HEK293 (cell line): ENCODE measurements at regions not wholly inside any gene's neighbourhood (a gene's known extent, or its start where the extent isn't known, plus 50 kb on each side); places are given as distances from the start of the nearest gene placed in this dataset.
A peak's percentile ranks its signal among the peaks of the same experiment; 100 is the strongest.

Source experiments
- CTCF ChIA-PET: fragments of 350-600 bp; formaldehyde crosslinking; extraction: SDS; loops from one replicate; lab custom pipeline; 2021; ENCODE audit warnings: antibody characterized with exemption; lab: Yijun Ruan, JAX
- POLR2A ChIA-PET: fragments of 300-600 bp; formaldehyde crosslinking; extraction: SDS; loops from one replicate; lab custom pipeline; 2020; ENCODE audit warnings: antibody characterized with exemption, inconsistent platforms; lab: Yijun Ruan, JAX
- H3K27ac ChIP-seq: fragments of 200-500 bp; sonication (Bioruptor generic); 2 replicates; pipeline ENCODE4 v1.5.1; 2014; ENCODE audit warnings: low read depth, low read length, control low read depth, inconsistent platforms; ENCODE audit errors: extremely low read depth
- H3K36me3 ChIP-seq, 2 experiments: fragments of 200-500 bp in 1 of 2; sonication (Bioruptor generic) in 1 of 2; 1 replicate in 1 of 2; 2 replicates in 1 of 2; pipeline ENCODE4 v1.5.1; 2014 to 2017; ENCODE audit warnings: inconsistent platforms in 2 of 2, low read length in 2 of 2; ENCODE audit not compliant: control insufficient read depth in 2 of 2, insufficient read depth in 1 of 2
- H3K4me1 ChIP-seq: fragments of 200-500 bp; sonication (Bioruptor generic); 2 replicates; pipeline ENCODE4 v1.5.1; 2014; ENCODE audit warnings: mild to moderate bottlenecking, low read length, inconsistent platforms; ENCODE audit not compliant: control insufficient read depth, insufficient read depth
- H3K4me3 ChIP-seq: 2 replicates; pipeline ENCODE4 v1.5.1; 2011; ENCODE audit warnings: low read depth, mild to moderate bottlenecking, control low read depth, low read length, moderate library complexity
- H3K9me3 ChIP-seq: fragments of 200-500 bp; sonication (Bioruptor generic); 2 replicates; pipeline ENCODE4 v1.5.1; 2014; ENCODE audit warnings: low read depth, low read length, inconsistent platforms; ENCODE audit not compliant: control insufficient read depth, insufficient read depth
- GFI1B ChIP-seq: fragments of 450-650 bp; formaldehyde crosslinking; IDR thresholded peaks from 2 replicates; pipeline ENCODE4 v1.5.1; 2016; ENCODE audit warnings: missing biosample characterization, missing genetic modification characterization
- MZF1 ChIP-seq: fragments of 450-650 bp; formaldehyde crosslinking; IDR thresholded peaks from 2 replicates; pipeline ENCODE4 v1.5.1; 2017; ENCODE audit warnings: missing biosample characterization, missing genetic modification characterization, borderline replicate concordance
- YY2 ChIP-seq: fragments of 450-650 bp; formaldehyde crosslinking; IDR thresholded peaks from 2 replicates; pipeline ENCODE4 v1.5.1; 2016; ENCODE audit warnings: missing biosample characterization, missing genetic modification characterization
- ZNF133 ChIP-seq: fragments of 450-650 bp; formaldehyde crosslinking; IDR thresholded peaks from 2 replicates; pipeline ENCODE4 v1.5.1; 2016; ENCODE audit warnings: missing biosample characterization, missing genetic modification characterization
- ZNF138 ChIP-seq: fragments of 450-650 bp; formaldehyde crosslinking; IDR thresholded peaks from 2 replicates; pipeline ENCODE4 v1.5.1; 2016; ENCODE audit warnings: missing biosample characterization, missing genetic modification characterization, borderline replicate concordance
- ZNF214 ChIP-seq: fragments of 450-650 bp; formaldehyde crosslinking; IDR thresholded peaks from 2 replicates; pipeline ENCODE4 v1.5.1; 2017; ENCODE audit warnings: missing biosample characterization, mild to moderate bottlenecking, missing genetic modification characterization, borderline replicate concordance
- ZNF221 ChIP-seq: fragments of 450-650 bp; formaldehyde crosslinking; IDR thresholded peaks from 2 replicates; pipeline ENCODE4 v1.5.1; 2017; ENCODE audit warnings: missing biosample characterization, missing genetic modification characterization, borderline replicate concordance
- ZNF354C ChIP-seq: fragments of 450-650 bp; formaldehyde crosslinking; IDR thresholded peaks from 2 replicates; pipeline ENCODE4 v1.5.1; 2016; ENCODE audit warnings: missing biosample characterization, missing genetic modification characterization, low read depth, borderline replicate concordance
- ZNF394 ChIP-seq: fragments of 450-650 bp; formaldehyde crosslinking; IDR thresholded peaks from 2 replicates; pipeline ENCODE4 v1.5.1; 2016; ENCODE audit warnings: missing biosample characterization, missing genetic modification characterization, mild to moderate bottlenecking, moderate library complexity, borderline replicate concordance
- ZNF521 ChIP-seq: fragments of 450-650 bp; formaldehyde crosslinking; IDR thresholded peaks from 2 replicates; pipeline ENCODE4 v1.5.1; 2017; ENCODE audit warnings: missing biosample characterization, mild to moderate bottlenecking, missing genetic modification characterization
- ZNF544 ChIP-seq: fragments of 450-650 bp; formaldehyde crosslinking; IDR thresholded peaks from 2 replicates; pipeline ENCODE4 v1.5.0; 2017; ENCODE audit warnings: missing biosample characterization, missing genetic modification characterization
- ZNF664 ChIP-seq: fragments of 450-650 bp; formaldehyde crosslinking; IDR thresholded peaks from 2 replicates; pipeline ENCODE4 v1.5.1; 2016; ENCODE audit warnings: missing biosample characterization, missing genetic modification characterization
- ZNF776 ChIP-seq: fragments of 450-650 bp; formaldehyde crosslinking; IDR thresholded peaks from 2 replicates; pipeline ENCODE4 v1.5.0; 2017; ENCODE audit warnings: missing biosample characterization, missing genetic modification characterization, borderline replicate concordance
- ZNF785 ChIP-seq: fragments of 450-650 bp; formaldehyde crosslinking; IDR thresholded peaks from 2 replicates; pipeline ENCODE4 v1.5.1; 2016; ENCODE audit warnings: missing biosample characterization, missing genetic modification characterization
- ZNF830 ChIP-seq: fragments of 450-650 bp; IDR thresholded peaks from 2 replicates; pipeline ENCODE4 v1.5.0; 2018; ENCODE audit warnings: missing biosample characterization, missing genetic modification characterization, low read depth, mild to moderate bottlenecking, moderate library complexity
- ZSCAN23 ChIP-seq: fragments of 450-650 bp; formaldehyde crosslinking; IDR thresholded peaks from 2 replicates; pipeline ENCODE4 v1.5.1; 2016; ENCODE audit warnings: missing biosample characterization, missing genetic modification characterization
- TF ChIP-seq, protein P1 (sequence below): fragments of 450-650 bp; formaldehyde crosslinking; IDR thresholded peaks from 2 replicates; pipeline ENCODE4 v1.5.1; 2016; ENCODE audit warnings: missing biosample characterization, missing genetic modification characterization, borderline replicate concordance
- TF ChIP-seq, protein P2 (sequence below): fragments of 450-650 bp; formaldehyde crosslinking; IDR thresholded peaks from 2 replicates; pipeline ENCODE4 v1.5.1; 2017; ENCODE audit warnings: missing biosample characterization, missing genetic modification characterization

DNA sequence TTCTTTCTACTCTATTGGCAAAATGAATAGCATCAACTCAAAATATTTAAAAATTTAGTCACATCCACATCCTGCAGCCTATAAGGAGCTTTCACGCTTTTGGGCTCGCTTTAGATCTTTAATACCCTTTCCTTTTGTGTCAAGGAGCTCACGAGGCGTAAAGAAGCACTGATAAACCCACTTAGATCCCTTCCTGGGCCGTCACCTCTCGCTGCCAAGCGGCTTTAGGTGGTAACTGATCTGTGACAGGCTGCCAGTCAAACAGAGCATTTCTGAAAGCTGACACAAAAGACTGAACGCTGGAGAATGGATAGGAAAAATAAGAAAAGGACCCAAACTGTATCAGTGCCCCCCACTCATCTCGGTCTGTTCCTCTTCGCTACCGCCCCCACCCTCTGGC, 385.7 kb upstream of the MMS22L start (continued):
- TF ChIP-seq, protein P1, sequence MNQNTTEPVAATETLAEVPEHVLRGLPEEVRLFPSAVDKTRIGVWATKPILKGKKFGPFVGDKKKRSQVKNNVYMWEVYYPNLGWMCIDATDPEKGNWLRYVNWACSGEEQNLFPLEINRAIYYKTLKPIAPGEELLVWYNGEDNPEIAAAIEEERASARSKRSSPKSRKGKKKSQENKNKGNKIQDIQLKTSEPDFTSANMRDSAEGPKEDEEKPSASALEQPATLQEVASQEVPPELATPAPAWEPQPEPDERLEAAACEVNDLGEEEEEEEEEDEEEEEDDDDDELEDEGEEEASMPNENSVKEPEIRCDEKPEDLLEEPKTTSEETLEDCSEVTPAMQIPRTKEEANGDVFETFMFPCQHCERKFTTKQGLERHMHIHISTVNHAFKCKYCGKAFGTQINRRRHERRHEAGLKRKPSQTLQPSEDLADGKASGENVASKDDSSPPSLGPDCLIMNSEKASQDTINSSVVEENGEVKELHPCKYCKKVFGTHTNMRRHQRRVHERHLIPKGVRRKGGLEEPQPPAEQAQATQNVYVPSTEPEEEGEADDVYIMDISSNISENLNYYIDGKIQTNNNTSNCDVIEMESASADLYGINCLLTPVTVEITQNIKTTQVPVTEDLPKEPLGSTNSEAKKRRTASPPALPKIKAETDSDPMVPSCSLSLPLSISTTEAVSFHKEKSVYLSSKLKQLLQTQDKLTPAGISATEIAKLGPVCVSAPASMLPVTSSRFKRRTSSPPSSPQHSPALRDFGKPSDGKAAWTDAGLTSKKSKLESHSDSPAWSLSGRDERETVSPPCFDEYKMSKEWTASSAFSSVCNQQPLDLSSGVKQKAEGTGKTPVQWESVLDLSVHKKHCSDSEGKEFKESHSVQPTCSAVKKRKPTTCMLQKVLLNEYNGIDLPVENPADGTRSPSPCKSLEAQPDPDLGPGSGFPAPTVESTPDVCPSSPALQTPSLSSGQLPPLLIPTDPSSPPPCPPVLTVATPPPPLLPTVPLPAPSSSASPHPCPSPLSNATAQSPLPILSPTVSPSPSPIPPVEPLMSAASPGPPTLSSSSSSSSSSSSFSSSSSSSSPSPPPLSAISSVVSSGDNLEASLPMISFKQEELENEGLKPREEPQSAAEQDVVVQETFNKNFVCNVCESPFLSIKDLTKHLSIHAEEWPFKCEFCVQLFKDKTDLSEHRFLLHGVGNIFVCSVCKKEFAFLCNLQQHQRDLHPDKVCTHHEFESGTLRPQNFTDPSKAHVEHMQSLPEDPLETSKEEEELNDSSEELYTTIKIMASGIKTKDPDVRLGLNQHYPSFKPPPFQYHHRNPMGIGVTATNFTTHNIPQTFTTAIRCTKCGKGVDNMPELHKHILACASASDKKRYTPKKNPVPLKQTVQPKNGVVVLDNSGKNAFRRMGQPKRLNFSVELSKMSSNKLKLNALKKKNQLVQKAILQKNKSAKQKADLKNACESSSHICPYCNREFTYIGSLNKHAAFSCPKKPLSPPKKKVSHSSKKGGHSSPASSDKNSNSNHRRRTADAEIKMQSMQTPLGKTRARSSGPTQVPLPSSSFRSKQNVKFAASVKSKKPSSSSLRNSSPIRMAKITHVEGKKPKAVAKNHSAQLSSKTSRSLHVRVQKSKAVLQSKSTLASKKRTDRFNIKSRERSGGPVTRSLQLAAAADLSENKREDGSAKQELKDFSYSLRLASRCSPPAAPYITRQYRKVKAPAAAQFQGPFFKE (tag by site-specific recombination): no peak
- TF ChIP-seq ZNF521 (no peak), ZNF138 (tag by site-specific recombination) (no peak), ZSCAN23 (tag by site-specific recombination) (no peak)

DNA sequence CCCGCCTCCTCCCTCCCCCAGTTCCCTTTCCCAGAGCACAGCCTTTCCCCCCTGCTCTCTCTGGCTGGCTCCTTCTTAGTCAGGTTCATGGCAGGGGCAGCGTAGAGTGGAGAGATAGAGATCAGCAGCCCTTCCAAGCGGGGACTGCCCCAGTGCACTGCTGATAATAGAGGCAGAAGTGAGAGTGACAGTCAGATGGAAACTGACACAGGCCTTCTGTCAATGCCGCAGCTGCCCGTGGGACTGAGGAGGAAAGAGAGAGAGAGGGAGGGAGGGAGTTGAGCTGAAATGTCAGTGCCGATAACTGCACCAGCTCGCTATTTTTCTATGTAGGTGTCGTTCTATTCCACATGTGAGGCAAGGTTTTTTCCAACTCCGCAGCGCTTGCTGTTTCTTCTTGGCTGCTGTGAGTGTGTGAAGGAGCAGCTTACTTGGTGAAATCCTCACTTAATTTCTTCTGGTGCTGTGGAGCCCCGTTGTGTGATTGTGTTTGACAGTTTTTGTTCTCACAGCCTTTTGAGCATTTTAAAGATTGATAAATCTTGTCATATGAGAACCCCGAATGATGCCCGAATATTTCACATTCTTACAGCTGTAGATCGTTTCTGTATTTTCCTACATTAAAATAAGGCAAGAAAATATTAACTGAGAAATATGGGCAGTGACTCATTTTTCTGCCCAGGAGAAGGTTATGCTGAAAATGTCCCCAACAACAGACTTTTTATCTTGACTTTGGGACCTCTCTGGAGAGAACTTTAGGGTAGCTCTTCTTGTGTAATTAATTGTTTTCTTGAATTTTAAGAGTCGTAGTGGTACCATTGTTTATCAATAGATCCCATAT, 386.4 kb upstream of the MMS22L start:
- no peaks in the 10 kb centered on the region for H3K4me1 ChIP-seq
- no peak overlapping the region for H3K27ac ChIP-seq
- TF ChIP-seq ZNF133 (no peak), ZNF776 (tag by site-specific recombination) (no peak), YY2 (tag by site-specific recombination) (no peak), ZNF830 (tag by site-specific recombination) (no peak), ZNF785 (tag by site-specific recombination) (no peak), ZNF354C (tag by site-specific recombination) (no peak), ZNF544 (tag by site-specific recombination) (no peak), ZNF214 (no peak), ZNF394 (tag by site-specific recombination) (no peak), GFI1B (no peak), ZNF221 (tag by site-specific recombination) (no peak), ZNF664 (tag by site-specific recombination) (no peak), MZF1 (tag by site-specific recombination) (no peak)
- TF ChIP-seq, protein P2, sequence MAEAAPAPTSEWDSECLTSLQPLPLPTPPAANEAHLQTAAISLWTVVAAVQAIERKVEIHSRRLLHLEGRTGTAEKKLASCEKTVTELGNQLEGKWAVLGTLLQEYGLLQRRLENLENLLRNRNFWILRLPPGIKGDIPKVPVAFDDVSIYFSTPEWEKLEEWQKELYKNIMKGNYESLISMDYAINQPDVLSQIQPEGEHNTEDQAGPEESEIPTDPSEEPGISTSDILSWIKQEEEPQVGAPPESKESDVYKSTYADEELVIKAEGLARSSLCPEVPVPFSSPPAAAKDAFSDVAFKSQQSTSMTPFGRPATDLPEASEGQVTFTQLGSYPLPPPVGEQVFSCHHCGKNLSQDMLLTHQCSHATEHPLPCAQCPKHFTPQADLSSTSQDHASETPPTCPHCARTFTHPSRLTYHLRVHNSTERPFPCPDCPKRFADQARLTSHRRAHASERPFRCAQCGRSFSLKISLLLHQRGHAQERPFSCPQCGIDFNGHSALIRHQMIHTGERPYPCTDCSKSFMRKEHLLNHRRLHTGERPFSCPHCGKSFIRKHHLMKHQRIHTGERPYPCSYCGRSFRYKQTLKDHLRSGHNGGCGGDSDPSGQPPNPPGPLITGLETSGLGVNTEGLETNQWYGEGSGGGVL (tag by site-specific recombination): no peak
- ChIA-PET POLR2A (no interaction called here), CTCF (interaction anchor here (0.6 kb wide), 1 partner anchor 177 kb away, joined by 3 read pairs; no protein-coding TSS in a partner anchor)
- H3K36me3 ChIP-seq: no peaks in the 10 kb centered on the region
- no peaks in the 10 kb centered on the region for H3K9me3 ChIP-seq
- peak overlapping the region; percentile 16; the same call in 1 of the 2 replicates for H3K4me3 ChIP-seq
